ENCODE measurements at regions not wholly inside any gene's neighbourhood (a gene's known extent, or its start where the extent isn't known, plus 50 kb on each side); places are given as distances from the start of the nearest gene placed in this dataset.

GRCh38 chr3:94978084-94978483 is 915.2 kb downstream of the NSUN3 start:
- Histone ChIP-seq H3K36me3 (ENCODE audit: insufficient read depth, low read length, poor library complexity, severe bottlenecking) (no peaks in the 10 kb centered on the region), H3K27ac (ENCODE audit: low read depth, low read length, poor library complexity, severe bottlenecking) (no peak overlapping the region), H3K4me3 (ENCODE audit: low read depth, low read length, poor library complexity, severe bottlenecking) (no peak overlapping the region), H3K27me3 (replicated peaks; ENCODE audit: insufficient read depth, low read depth, low read length, poor library complexity) (no peaks in the 10 kb centered on the region), H3K4me1 (ENCODE audit: insufficient read depth, low read length, poor library complexity, severe bottlenecking) (no peaks in the 10 kb centered on the region), H3K9me3 (ENCODE audit: low read depth, low read length, poor library complexity, severe bottlenecking) (peaks cover 11% of the 10 kb centered on the region)
- no TSS peak for BruUV-seq (replicated peaks)
- no peak for DNase-seq (ENCODE audit: low spot score)
- intact Hi-C loops (cut with micrococcal nuclease; ENCODE audit: unreplicated experiment), result no loop called here
- ChIA-PET POLR2A (ENCODE audit: low non-redundant PET) (no interaction called here), CTCF (no interaction called here)
- TF ChIP-seq EZH2 (IDR thresholded peaks at IDR 0.05; ENCODE audit: borderline replicate concordance, low read depth, low read length, poor library complexity, severe bottlenecking) (no peak), CTCF (conservative IDR thresholded peaks at IDR 0.05; ENCODE audit: low read depth, low read length) (no peak)

GRCh38 chr3:94985778-94986177 is 922.9 kb downstream of the NSUN3 start:
- CTCF ChIA-PET, result no interaction called here
- Histone ChIP-seq H3K4me1 (ENCODE audit: insufficient read depth, low read length, poor library complexity, severe bottlenecking) (no peaks in the 10 kb centered on the region), H3K27me3 (replicated peaks; ENCODE audit: insufficient read depth, low read depth, low read length, poor library complexity) (no peaks in the 10 kb centered on the region), H3K4me3 (ENCODE audit: low read depth, low read length, poor library complexity, severe bottlenecking) (no peak overlapping the region), H3K9me3 (ENCODE audit: low read depth, low read length, poor library complexity, severe bottlenecking) (peaks cover 9% of the 10 kb centered on the region), H3K36me3 (ENCODE audit: insufficient read depth, low read length, poor library complexity, severe bottlenecking) (no peaks in the 10 kb centered on the region), H3K27ac (ENCODE audit: low read depth, low read length, poor library complexity, severe bottlenecking) (no peak overlapping the region)
- POLR2A ChIA-PET (ENCODE audit: low non-redundant PET), result no interaction called here
- no peak for TF ChIP-seq CTCF (conservative IDR thresholded peaks at IDR 0.05; ENCODE audit: low read depth, low read length)
- no peak for TF ChIP-seq EZH2 (IDR thresholded peaks at IDR 0.05; ENCODE audit: borderline replicate concordance, low read depth, low read length, poor library complexity, severe bottlenecking)
- DNase-seq (ENCODE audit: low spot score), result no peak
- intact Hi-C loops (cut with micrococcal nuclease; ENCODE audit: unreplicated experiment), result no loop called here
- BruUV-seq (replicated peaks), result no TSS peak

- no peak for TF ChIP-seq EZH2 (IDR thresholded peaks at IDR 0.05; ENCODE audit: borderline replicate concordance, low read depth, low read length, poor library complexity, severe bottlenecking)
- no peak for TF ChIP-seq CTCF (conservative IDR thresholded peaks at IDR 0.05; ENCODE audit: low read depth, low read length)
- BruUV-seq (replicated peaks), result no TSS peak
- POLR2A ChIA-PET (ENCODE audit: low non-redundant PET), result no interaction called here
- Histone ChIP-seq H3K36me3 (ENCODE audit: insufficient read depth, low read length, poor library complexity, severe bottlenecking) (no peaks in the 10 kb centered on the region), H3K4me3 (ENCODE audit: low read depth, low read length, poor library complexity, severe bottlenecking) (no peak overlapping the region), H3K9me3 (ENCODE audit: low read depth, low read length, poor library complexity, severe bottlenecking) (peaks cover 10% of the 10 kb centered on the region), H3K27ac (ENCODE audit: low read depth, low read length, poor library complexity, severe bottlenecking) (no peak overlapping the region), H3K27me3 (replicated peaks; ENCODE audit: insufficient read depth, low read depth, low read length, poor library complexity) (no peaks in the 10 kb centered on the region), H3K4me1 (ENCODE audit: insufficient read depth, low read length, poor library complexity, severe bottlenecking) (no peaks in the 10 kb centered on the region)
- CTCF ChIA-PET, result interaction anchor here (0.6 kb wide), 1 partner anchor 129 kb away, joined by 3 read pairs; no protein-coding TSS in a partner anchor
- intact Hi-C loops (cut with micrococcal nuclease; ENCODE audit: unreplicated experiment), result no loop called here
- no peak for DNase-seq (ENCODE audit: low spot score)
These were observed 928.3 kb downstream of the NSUN3 start for GRCh38 chr3:94990952-94991705.

Measured in A673 (cell line).